ENCODE measurements at regions not wholly inside any gene's neighbourhood (a gene's known extent, or its start where the extent isn't known, plus 50 kb on each side); places are given as distances from the start of the nearest gene placed in this dataset.
"Not testable (repeated sequence)": the region's sequence is repeated elsewhere in the genome, so short reads cannot be mapped to it uniquely, and the experiment has no call there.

GRCh38 chr20:25771818-25772217, 75.2 kb upstream of the ZNF337 start:
- not testable (repeated sequence) for TF ChIP-seq PATZ1 (CRISPR knock-in tag; IDR thresholded peaks at IDR 0.05; ENCODE audit: borderline replicate concordance); POU6F1 (CRISPR knock-in tag; IDR thresholded peaks at IDR 0.05; ENCODE audit: borderline replicate concordance, low read depth); ARNTL (CRISPR knock-in tag; IDR thresholded peaks at IDR 0.05; ENCODE audit: borderline replicate concordance, low read depth)

Measured in SK-N-SH treated with all-trans-retinoic acid at 6 μM for 48 hours (cell line).